NCI-H345 treated with DMSO at 0.1 percent for 48 hours (cell line): ENCODE measurements at regions not wholly inside any gene's neighbourhood (a gene's known extent, or its start where the extent isn't known, plus 50 kb on each side); places are given as distances from the start of the nearest gene placed in this dataset.

Experiments
- DNase-seq: peaks from one replicate; lab custom pipeline; 2025; ENCODE audit not compliant: unreplicated experiment; lab: John Stamatoyannopoulos, UW

- no peak for DNase-seq
Measured at GRCh38 chr3:42037318-42037945, 53.7 kb upstream of the TRAK1 start.

DNA sequence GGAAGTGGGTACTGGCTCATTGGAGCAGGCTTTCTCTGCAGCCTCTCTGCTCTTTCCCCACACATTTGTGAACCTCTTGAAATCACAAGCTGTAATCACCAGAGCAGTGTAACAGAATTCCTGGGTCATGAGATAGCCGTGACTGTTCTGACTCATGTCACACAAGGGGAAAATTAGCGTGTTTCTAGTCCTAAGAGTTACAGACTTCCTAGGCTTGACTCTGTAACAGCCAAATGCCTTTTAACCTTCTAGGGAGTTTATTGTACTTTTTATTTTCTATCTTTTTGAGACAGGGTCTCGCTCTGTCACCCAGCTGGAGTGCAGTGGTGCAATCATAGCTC, 54.7 kb upstream of the TRAK1 start:
- no peak for DNase-seq

DNA sequence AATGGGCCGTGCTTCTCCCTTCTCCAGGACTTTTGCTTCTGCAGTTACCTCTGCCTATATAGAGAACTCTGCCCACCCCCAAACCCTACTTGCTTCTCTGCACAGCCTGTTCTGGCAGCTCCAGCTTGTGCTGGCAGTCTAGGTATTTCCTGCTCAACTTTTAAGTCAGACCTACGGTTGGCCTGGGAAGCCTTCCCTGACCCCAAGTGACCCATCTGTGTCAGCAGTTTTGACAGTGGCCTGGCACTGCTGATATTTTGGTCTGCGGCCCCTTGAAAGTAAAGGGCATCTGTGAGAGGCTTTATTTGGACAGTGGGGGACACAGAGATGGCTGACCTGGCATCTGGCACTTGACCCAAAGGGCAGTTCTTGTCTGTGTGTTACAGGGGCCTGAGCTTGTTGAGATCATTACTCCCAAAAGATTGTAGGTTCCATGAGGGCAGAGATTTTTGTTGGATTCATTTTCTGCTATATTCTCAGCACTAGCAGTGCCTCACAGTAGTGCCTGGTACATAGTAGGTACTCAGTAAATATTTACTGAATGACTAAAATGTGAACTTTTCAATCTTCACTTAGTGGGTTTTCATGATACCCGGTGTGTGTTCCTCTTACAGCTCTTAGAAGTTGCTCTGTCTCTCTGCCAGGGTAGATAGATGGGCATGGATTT, 55.2 kb upstream of the TRAK1 start:
- no peak for DNase-seq

DNA sequence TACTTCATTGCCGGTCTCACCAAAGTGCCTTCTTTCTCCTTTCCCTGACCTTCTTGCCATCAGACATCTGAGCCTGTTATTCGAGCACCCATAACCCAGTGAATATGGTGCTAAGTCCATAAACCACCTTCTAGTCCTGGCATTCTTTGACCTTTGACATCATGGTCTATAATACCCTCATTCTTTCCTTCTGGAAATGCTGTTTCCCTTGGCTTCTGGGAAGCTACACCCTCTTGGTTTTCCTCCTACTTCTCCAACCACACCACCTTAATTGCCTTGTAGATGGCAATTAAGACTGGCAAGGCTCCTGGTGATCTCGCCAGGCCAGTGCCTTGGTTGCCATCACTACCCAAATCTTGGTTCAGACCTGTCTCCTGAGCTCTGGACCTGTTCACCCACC, 56.1 kb upstream of the TRAK1 start:
- no peak for DNase-seq

DNA sequence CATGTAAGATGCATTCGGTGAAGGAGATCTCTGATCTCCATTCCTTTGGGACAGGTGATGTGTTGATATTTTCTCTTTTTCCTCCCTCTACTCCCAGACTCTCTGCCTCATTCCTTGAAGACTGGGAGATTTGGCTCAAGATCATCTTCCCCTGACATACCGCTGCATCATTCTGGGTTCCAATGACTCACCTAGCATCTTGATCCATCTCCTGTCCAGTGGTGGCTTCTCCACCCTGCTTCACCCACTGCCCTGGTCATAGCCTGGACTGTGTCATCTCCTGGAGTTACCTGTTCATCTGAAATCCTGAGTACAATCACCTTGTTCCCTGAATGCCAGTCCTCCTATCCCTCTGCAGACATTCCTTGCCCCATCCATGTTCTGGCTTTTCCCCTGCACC, 57.4 kb upstream of the TRAK1 start:
- DNase-seq = no peak

DNA sequence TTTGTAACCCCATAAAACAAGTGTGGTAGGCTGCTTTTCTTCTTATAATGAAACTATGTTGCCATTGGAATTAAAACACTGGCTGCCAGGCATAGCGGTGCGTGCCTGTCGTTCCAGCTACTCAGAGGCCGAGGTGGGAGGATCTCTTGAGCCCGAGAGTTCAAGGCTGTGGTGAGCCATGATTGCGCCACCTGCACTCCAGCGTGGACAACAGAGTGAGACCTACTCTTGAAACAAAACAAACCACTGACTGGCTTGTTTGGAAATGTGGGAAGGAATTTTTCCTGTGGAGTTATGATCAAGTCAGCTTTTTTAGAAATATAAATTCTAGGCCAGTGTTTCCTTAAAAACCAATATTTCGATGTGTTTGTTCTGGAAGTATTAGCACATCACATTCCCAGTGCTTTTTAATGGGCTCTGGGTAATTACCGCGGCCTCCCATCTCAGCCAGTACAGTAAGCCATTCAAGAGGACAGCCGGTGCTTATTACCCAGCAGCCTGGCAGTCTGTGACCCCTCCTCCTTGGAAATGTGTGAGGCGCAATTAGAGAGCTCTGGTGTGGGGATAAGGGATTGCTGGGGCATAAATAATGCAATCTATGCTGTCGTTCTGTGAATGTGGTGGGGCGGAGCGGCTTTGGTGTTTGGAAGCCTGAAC, 58.3 kb upstream of the TRAK1 start:
- DNase-seq = no peak

DNA sequence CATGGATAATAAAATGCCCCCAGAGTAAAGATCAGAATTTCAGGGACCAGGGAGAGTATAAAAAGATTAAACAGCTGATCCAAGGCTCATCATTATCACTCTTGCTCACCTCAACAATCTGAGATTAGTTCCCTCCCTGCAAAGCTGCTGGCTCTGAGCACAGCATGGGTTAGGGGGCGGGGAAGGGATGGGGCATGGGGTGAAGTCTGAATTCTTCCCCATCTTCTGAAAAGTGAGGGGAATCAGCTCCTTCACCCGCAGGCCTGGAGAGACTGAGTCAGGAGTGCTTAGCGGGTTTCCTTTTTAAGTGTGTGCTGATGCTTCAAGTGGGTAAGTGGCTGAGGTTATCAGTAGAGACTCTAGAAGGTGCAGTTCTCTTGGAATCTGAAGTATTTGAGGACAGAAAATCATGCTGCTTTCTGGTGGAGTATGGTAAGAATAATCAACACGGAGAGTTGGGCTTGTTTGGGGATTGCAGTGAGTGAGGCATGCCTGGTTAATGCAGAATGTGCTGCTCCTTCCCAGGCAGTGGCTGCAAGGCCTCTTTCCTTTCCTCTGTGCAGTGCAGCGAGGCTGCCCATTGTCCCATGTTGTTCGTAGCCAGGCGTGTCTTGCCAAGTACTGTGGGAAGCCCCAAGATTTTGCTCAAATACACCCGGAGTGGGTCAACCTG, 59.2 kb upstream of the TRAK1 start:
- no peak for DNase-seq

GRCh38 chr3:42028474-42028873, 62.7 kb upstream of the TRAK1 start:
- no peak for DNase-seq

DNA sequence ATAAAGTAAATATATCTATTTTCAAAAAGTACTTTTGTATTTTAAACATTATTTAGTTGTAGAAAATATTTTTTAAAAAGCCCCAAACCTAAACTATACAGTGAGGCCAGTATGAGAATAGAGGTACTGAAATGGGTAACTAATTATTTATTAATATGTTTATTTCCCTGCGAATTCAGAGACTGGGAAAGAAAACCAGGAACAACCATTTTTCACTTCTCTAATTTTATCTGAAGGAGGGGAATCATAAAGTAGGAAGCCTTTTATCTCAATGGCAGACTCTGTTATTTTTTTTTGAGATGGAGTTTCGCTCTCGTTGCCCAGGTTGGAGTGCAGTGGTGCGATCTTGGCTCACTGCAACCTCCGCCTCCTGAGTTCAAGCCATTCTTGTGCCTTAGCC, 63.6 kb upstream of the TRAK1 start:
- DNase-seq = no peak

GRCh38 chr3:42025370-42026138, 63.7 kb upstream of the ULK4 start:
- peak; percentile 68 for DNase-seq

DNA sequence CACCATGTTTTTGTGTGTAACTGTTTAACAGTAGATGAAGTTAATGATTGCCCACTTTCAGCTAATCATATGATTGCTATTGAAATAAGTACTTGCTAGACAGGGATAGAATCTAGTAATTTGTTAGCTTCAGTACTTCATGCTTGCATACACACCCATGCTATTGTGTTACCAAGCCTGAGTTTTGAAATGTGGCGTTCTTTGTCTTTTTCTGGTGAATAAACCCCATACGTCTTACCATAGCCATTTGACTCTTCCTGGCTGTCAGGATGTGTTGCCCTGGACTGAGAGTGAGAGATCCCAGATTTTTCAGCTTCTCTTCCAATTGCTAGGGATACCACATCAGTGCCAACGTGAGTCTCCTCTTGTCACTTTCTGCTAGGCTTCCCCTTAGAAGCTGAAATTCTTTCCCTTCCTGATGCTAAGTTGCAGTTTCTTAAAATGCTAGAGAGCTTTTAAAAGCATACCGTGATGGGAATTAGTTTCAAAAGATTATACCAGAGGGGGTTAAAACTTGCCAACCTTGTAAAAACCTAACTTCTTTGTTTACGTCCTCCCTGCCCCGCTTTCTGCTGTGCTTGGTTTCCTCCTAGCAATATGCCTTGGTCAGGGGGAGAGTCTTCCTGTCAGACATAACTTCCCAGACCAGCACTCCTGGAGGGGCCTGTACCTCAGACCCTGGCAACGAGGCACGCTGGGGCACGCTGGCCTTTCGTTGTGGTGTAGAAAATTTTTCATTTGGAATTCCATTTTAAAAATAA, 62.9 kb upstream of the ULK4 start:
- DNase-seq = no peak

GRCh38 chr3:42023380-42023779, 61.5 kb upstream of the ULK4 start:
- DNase-seq = no peak

DNA sequence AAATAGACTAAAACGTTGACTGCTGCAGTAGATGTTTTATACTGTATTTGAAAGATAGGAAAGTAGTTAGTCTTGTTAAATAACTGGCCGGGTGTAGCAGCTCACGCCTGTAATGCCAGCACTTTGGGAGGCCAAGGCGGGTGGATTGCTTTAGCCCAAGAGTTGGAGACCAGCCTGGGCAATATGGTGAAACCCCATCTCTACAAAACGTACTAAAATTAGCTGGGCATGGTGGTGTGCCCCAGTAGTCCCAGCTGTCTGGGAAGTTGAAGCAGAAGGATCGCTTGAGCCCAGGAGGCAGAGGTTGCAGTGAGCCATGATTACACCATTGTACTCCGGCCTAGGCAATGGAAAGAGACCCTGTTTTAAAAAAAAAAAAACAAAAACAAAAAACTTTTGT, 60.5 kb upstream of the ULK4 start:
- no peak for DNase-seq

DNA sequence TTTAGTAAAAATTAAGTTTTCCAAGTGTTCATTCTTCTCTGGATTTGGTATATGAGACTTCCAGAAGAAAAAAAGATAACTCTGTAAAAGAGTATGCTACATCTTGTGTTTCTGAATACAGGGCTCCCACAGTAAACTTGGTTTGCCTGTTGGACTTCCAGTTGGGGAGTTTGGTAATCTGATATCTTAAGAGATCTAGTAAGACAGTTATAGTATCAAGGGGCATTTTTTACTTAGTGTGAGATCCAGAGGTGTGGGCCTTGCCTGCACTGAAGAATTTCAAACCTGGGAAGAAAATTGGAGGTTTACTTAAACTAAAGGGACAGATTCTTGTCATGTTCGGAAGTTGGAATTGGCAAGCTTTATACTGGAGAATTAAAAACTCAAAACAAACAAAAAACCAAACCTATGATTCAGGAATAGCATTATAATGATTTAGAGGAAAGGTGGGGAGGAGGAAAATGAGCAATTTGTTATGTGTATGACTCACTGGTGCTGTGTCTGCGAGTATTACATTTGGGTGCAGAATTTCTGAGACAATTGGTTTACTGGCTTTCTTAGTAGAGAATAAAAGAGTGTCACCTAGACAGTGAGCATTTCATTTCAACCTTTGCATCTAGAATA, 58.9 kb upstream of the ULK4 start:
- DNase-seq = no peak

GRCh38 chr3:42019953-42020260, 58.0 kb upstream of the ULK4 start:
- DNase-seq = no peak

DNA sequence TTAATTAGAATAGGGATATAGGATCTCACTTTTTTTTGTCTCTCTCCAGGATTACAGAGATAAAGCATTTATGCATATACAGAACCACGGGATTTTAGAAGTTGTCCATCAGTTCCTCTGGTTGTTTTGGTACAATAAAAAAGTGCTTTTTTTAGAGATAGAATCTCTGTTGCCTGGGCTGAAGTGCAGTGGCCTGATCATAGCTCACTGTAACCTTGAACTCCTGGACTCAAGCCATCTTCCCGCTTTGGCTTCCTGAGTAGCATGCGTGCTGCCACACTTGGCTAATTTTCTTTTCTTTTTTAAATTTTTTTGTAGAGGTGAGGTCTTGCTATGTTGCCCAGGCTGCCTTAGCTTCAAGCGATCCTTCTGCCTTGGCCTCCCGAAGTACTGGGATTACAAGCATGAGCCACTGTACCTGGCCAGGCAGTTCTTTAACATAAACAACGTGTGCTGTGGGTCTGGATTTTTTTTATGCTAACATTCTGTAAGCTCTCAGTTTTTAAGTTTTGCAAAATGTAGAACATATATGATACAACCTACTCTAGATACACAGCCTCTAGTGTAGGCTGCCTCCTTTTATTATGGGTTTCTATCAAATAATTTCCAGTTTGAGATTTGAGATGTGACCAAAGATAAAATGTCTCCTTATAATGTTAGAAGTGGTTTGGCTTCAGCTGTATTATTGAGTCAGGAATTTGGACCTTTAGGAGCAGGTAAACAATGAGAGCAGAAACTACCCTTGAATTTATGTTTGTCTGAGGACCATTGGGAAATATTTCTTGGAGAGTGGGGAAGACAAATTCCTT, 57.4 kb upstream of the ULK4 start:
- no peak for DNase-seq

DNA sequence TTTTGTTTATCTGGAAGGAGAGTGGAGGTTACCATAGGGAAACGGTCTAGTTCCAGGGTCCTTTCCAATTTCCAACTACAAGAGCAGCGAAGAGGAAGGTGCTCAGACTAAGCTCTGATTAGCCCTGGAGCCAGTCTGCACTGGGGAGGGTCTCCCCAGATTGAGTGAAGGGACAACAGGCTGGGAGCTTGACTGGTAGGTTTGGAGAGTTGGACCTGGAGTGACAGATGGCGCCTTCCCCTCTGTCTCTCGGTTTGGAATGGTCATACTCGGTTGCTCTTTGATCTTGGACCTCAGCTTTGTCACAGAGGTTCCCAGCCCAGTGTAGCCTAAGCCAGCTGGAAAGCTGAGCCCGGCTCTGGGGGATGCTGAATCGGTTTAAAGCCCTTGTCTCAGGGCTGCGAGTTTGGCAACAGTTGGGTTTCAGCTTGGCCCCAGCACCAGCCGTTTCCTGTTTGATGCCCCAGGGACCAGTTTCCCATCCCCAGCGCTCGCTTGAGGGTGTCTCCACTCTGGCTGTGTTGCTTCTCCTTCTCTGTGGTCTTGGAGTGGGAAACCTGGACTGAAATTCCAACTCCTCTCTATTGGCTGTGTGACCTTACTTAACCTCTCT, 53.1 kb upstream of the ULK4 start:
- DNase-seq = no peak

DNA sequence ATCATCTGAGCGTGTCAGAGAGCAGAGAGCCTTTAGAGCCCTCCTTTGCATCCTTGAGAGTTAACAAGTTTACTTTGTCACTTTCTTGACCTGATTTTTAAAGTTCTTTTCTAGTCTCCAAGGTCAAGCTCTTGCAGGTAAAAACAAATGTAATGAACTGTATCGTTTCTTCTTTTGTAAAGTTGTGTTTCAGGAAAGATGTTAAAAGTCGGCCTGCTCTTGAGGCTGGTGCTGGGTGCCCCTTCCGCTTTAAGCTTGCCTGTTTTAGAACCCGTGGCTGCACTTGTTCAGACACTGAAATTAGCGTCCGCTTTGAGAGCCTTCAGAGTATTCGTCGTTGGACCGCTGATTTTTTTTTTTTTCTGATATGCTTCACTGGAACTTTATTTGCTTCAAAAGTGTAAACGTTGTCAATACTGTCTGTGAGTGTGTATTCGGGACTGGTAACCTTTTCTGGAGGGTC, 52.6 kb upstream of the ULK4 start:
- DNase-seq = no peak
